IMR-90 (cell line): ENCODE measurements at regions not wholly inside any gene's neighbourhood (a gene's known extent, or its start where the extent isn't known, plus 50 kb on each side); places are given as distances from the start of the nearest gene placed in this dataset.

Experiments
- ATAC-seq: fragments of 200-7000 bp; cut with Tn5 transposase; 2 replicates; pipeline ENCODE4 v1.9.1; 2020; ENCODE audit warnings: low read depth, mild to moderate bottlenecking, moderate library complexity
- BruUV-seq: library from RNA; stranded (reverse); fragments of 400-500 nt; replicated peaks from 2 replicates; lab custom pipeline; 2021; lab: Mats Ljungman, UMichigan
- CTCF ChIA-PET: fragments of 300-600 bp; formaldehyde crosslinking; extraction: SDS; loops from one replicate; lab custom pipeline; 2021; ENCODE audit warnings: antibody characterized with exemption; lab: Yijun Ruan, JAX
- POLR2A ChIA-PET: fragments of 300-600 bp; sonication (Branson Sonifier 250); formaldehyde crosslinking; loops from one replicate; lab custom pipeline; 2022; ENCODE audit warnings: antibody characterized with exemption; ENCODE audit not compliant: unreplicated experiment; lab: Charles Lee
- DNase-seq: peaks from one replicate; pipeline ENCODE4 v3.0.0; 2013
- H2AFZ ChIP-seq: replicated peaks from 2 replicates; pipeline ENCODE3; 2013; ENCODE audit warnings: low read length, mild to moderate bottlenecking; ENCODE audit not compliant: poor library complexity
- H2AK5ac ChIP-seq: 2 replicates; pipeline ENCODE4 v1.6.1; 2013; ENCODE audit warnings: low read depth, low read length, inconsistent platforms
- H2AK9ac ChIP-seq: replicated peaks from 2 replicates; pipeline ENCODE3; 2013; ENCODE audit warnings: mild to moderate bottlenecking, low read depth, low read length, moderate library complexity; ENCODE audit not compliant: poor library complexity
- H2BK120ac ChIP-seq: 2 replicates; pipeline ENCODE4 v1.6.1; 2013; ENCODE audit warnings: low read depth, low read length, inconsistent platforms
- H2BK15ac ChIP-seq: 3 replicates; pipeline ENCODE4 v1.6.1; 2013; ENCODE audit warnings: low read depth, low read length, inconsistent platforms
- H2BK20ac ChIP-seq: 2 replicates; pipeline ENCODE4 v1.6.1; 2013; ENCODE audit warnings: low read depth, mild to moderate bottlenecking, inconsistent platforms, low read length, moderate library complexity
- H2BK5ac ChIP-seq: 2 replicates; pipeline ENCODE4 v1.6.1; 2013; ENCODE audit warnings: mild to moderate bottlenecking, low read depth, low read length, inconsistent platforms; ENCODE audit not compliant: poor library complexity, severe bottlenecking
- H3K14ac ChIP-seq: replicated peaks from 2 replicates; pipeline ENCODE4 v1.6.1; 2013; ENCODE audit warnings: low read depth, low read length, inconsistent platforms
- H3K18ac ChIP-seq: 2 replicates; pipeline ENCODE4 v1.6.1; 2013; ENCODE audit warnings: low read depth, low read length, control low read depth
- H3K23ac ChIP-seq: 2 replicates; pipeline ENCODE4 v1.6.1; 2013; ENCODE audit warnings: low read depth, low read length, inconsistent platforms
- H3K27ac ChIP-seq: 2 replicates; pipeline ENCODE4 v1.5.1; 2013; ENCODE audit warnings: mild to moderate bottlenecking, control low read depth, low read length; ENCODE audit not compliant: insufficient read depth
- H3K27me3 ChIP-seq: 2 replicates; pipeline ENCODE4 v1.6.1; 2013; ENCODE audit warnings: low read length; ENCODE audit not compliant: control insufficient read depth, insufficient read depth
- H3K36me3 ChIP-seq: 2 replicates; pipeline ENCODE4 v1.6.1; 2013; ENCODE audit warnings: low read length, mixed read lengths; ENCODE audit not compliant: control insufficient read depth, insufficient read depth
- H3K4ac ChIP-seq: 2 replicates; pipeline ENCODE4 v1.6.1; 2013; ENCODE audit warnings: low read depth, low read length, inconsistent platforms
- H3K4me1 ChIP-seq: 2 replicates; pipeline ENCODE4 v1.6.1; 2013; ENCODE audit warnings: low read length, mixed read lengths; ENCODE audit not compliant: control insufficient read depth, insufficient read depth
- H3K4me2 ChIP-seq: 2 replicates; pipeline ENCODE4 v1.6.1; 2013; ENCODE audit warnings: low read depth, mild to moderate bottlenecking, control low read depth, low read length, moderate library complexity
- H3K4me3 ChIP-seq: 2 replicates; pipeline ENCODE4 v1.5.1; 2013; ENCODE audit warnings: low read depth, mild to moderate bottlenecking, control low read depth, low read length, moderate library complexity; ENCODE audit not compliant: insufficient read depth
- H3K56ac ChIP-seq: 2 replicates; pipeline ENCODE4 v1.6.1; 2013; ENCODE audit warnings: low read length, inconsistent platforms; ENCODE audit not compliant: insufficient read depth; ENCODE audit errors: extremely low read depth
- H3K79me1 ChIP-seq, 2 experiments: 2 replicates each; pipeline ENCODE4 v1.6.1; 2013; ENCODE audit warnings: low read length in 2 of 2, inconsistent platforms in 1 of 2, low read depth in 1 of 2
- H3K9ac ChIP-seq: 2 replicates; pipeline ENCODE4 v1.6.1; 2013; ENCODE audit warnings: low read depth, low read length, control low read depth
- H3K9me1 ChIP-seq: 2 replicates; pipeline ENCODE4 v1.6.1; 2013; ENCODE audit warnings: low read length, inconsistent platforms; ENCODE audit not compliant: insufficient read depth
- H3K9me3 ChIP-seq: 2 replicates; pipeline ENCODE4 v1.6.1; 2013; ENCODE audit warnings: low read length; ENCODE audit not compliant: control insufficient read depth, insufficient read depth
- H4K20me1 ChIP-seq: 2 replicates; pipeline ENCODE4 v1.6.1; 2013; ENCODE audit warnings: low read length, inconsistent platforms; ENCODE audit not compliant: insufficient read depth
- H4K5ac ChIP-seq: 2 replicates; pipeline ENCODE4 v1.6.1; 2013; ENCODE audit warnings: mild to moderate bottlenecking, low read depth, low read length, control low read depth
- H4K8ac ChIP-seq, 2 experiments: 2 replicates each; pipeline ENCODE4 v1.6.1; 2013; ENCODE audit warnings: low read depth in 2 of 2, low read length in 2 of 2, control low read depth in 1 of 2, inconsistent platforms in 1 of 2
- H4K91ac ChIP-seq: 2 replicates; pipeline ENCODE4 v1.6.1; 2013; ENCODE audit warnings: low read depth, low read length, inconsistent platforms; ENCODE audit not compliant: insufficient read depth
- MAFK ChIP-seq: IDR thresholded peaks from 2 replicates; pipeline ENCODE4 v1.6.1; 2012; ENCODE audit warnings: low read depth, low read length, improper control_type of control experiment
- USF2 ChIP-seq: fragments of 150-350 bp; IDR thresholded peaks from 2 replicates; pipeline ENCODE4 v1.6.1; 2017; ENCODE audit warnings: mild to moderate bottlenecking, antibody characterized with exemption, low read length, low read depth
- WGBS, 2 experiments: methylation state at CpG; one replicate each; pipeline versions ENCODE4 v1.1.5 to v1.1.7; 2013; ENCODE audit warnings: missing lambda C conversion rate in 2 of 2; ENCODE audit not compliant: insufficient read length in 1 of 2; ENCODE audit errors: extremely low coverage in 2 of 2; 5-methylcytosine and 5-hydroxymethylcytosine counted together
- dilution Hi-C: fragments of 300-500 bp; cut with HindIII; formaldehyde crosslinking; loops from one replicate; pipeline ENCODE4 v1.14.3; 2018; ENCODE audit warnings: low sequenced_read_pairs; ENCODE audit not compliant: unreplicated experiment
- in situ Hi-C: fragments of 300-500 bp; cut with MboI; formaldehyde crosslinking; loops from 3 replicates; pipeline ENCODE4 v1.14.3; 2019; ENCODE audit warnings: low sequenced_read_pairs, inconsistent platforms, mixed read lengths
- intact Hi-C: fragments of 100-400 bp; cut with micrococcal nuclease; formaldehyde crosslinking; loops from 2 replicates; pipeline ENCODE4 v1.10.0; 2022

DNA sequence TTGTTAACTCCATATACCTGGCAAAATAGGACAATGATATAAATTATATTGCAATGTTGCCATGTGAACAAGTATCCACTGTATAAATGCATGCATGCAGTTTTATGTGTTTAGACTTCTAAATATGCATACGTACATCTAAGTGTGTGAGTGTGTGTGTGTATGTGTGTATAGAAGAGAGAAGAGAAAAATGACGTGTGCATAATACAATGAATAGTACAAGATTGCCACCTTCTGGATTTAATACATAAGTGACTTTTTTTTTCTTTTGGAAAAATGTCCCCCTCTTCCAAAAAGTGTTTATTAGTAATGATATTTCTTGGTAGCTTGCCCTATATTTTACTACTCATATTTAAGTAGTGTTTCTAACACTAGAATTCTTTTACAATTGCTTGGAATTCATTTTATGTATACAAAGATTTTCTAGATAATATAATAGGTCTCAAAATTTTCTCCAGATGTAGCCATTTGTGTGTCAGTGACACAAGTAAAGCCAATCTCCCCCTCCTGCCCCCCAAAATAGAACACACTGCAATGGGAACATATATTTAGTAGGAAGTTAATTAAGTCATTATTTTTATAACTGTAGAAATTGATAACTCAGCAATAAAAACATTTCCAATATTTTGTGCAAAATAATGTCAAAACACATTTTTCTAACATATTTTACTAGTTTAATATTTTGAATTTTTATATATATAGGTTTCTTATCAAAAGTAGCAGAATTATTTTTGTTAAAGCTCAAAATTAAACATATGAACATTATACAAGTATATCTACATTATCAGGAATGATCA, 783.3 kb upstream of the ATXN8OS start:
- Histone ChIP-seq H2AFZ (no peak overlapping the region), H3K9ac (no peak overlapping the region), H2BK5ac (no peak overlapping the region), H2BK120ac (no peak overlapping the region), H3K56ac (no peak overlapping the region), H3K9me1 (no peaks in the 10 kb centered on the region), H4K8ac (no peak overlapping the region), H3K79me1 (no peaks in the 10 kb centered on the region), H3K4me3 (no peak overlapping the region), H3K14ac (no peak overlapping the region), H2BK15ac (no peak overlapping the region), H3K4me2 (no peak overlapping the region), H3K4me1 (no peaks in the 10 kb centered on the region), H3K27ac (no peak overlapping the region), H3K9me3 (no peaks in the 10 kb centered on the region), H4K5ac (no peak overlapping the region), H3K27me3 (no peaks in the 10 kb centered on the region), H2BK20ac (no peak overlapping the region), H3K36me3 (no peaks in the 10 kb centered on the region), H2AK5ac (no peak overlapping the region), H4K91ac (no peak overlapping the region), H3K18ac (no peak overlapping the region), H4K20me1 (no peaks in the 10 kb centered on the region), H3K23ac (no peak overlapping the region), H3K4ac (no peak overlapping the region), H2AK9ac (no peak overlapping the region)
- intact Hi-C loops (no loop called here), dilution Hi-C loops (no loop called here), in situ Hi-C loops (no loop called here)
- no peak for TF ChIP-seq USF2
- TF ChIP-seq MAFK = peak; percentile 63
- ChIA-PET POLR2A (no interaction called here), CTCF (no interaction called here)
- WGBS, 2 experiments = no CpG with 5 or more reads among the region's 2 CpGs
- DNase-seq = no peak
- BruUV-seq = no TSS peak
- no peak for ATAC-seq
